A673 (cell line): ENCODE measurements at regions not wholly inside any gene's neighbourhood (a gene's known extent, or its start where the extent isn't known, plus 50 kb on each side); places are given as distances from the start of the nearest gene placed in this dataset.

Experiments
- BruUV-seq: library from RNA; stranded (reverse); fragments of 400-500 nt; replicated peaks from 2 replicates; lab custom pipeline; 2021; lab: Mats Ljungman, UMichigan
- CTCF ChIA-PET: fragments of 300-600 bp; sonication (Branson Sonifier 250); formaldehyde crosslinking; loops from one replicate; lab custom pipeline; 2022; ENCODE audit warnings: antibody characterized with exemption; lab: Charles Lee
- POLR2A ChIA-PET: fragments of 300-600 bp; sonication (Branson Sonifier 250); formaldehyde crosslinking; loops from one replicate; lab custom pipeline; 2022; ENCODE audit warnings: antibody characterized with exemption; ENCODE audit not compliant: low non-redundant PET; lab: Charles Lee
- DNase-seq: peaks from one replicate; pipeline ENCODE4 v3.0.0-alpha.2; 2015; ENCODE audit warnings: low spot score
- H3K27ac ChIP-seq: fragments of 200-600 bp; sonication (generic); 2 replicates; pipeline ENCODE4 v1.5.1; 2016; ENCODE audit warnings: mixed run types, low read depth, mild to moderate bottlenecking, mixed read lengths, antibody characterized with exemption, low read length; ENCODE audit not compliant: poor library complexity, severe bottlenecking
- H3K27me3 ChIP-seq: fragments of 200-600 bp; sonication (generic); replicated peaks from 2 replicates; pipeline ENCODE4 v1.6.1; 2017; ENCODE audit warnings: mixed run types, low read depth, mild to moderate bottlenecking, mixed read lengths, antibody characterized with exemption, low read length; ENCODE audit not compliant: insufficient read depth, poor library complexity
- H3K36me3 ChIP-seq: fragments of 200-600 bp; sonication (generic); 2 replicates; pipeline ENCODE4 v1.6.1; 2016; ENCODE audit warnings: mixed run types, mild to moderate bottlenecking, mixed read lengths, antibody characterized with exemption, low read length; ENCODE audit not compliant: insufficient read depth, poor library complexity, severe bottlenecking
- H3K4me1 ChIP-seq: fragments of 200-600 bp; sonication (generic); 2 replicates; pipeline ENCODE4 v1.6.1; 2017; ENCODE audit warnings: mixed run types, mild to moderate bottlenecking, mixed read lengths, antibody characterized with exemption, low read length; ENCODE audit not compliant: insufficient read depth, poor library complexity, severe bottlenecking
- H3K4me3 ChIP-seq: fragments of 200-600 bp; sonication (generic); 2 replicates; pipeline ENCODE4 v1.5.1; 2016; ENCODE audit warnings: low read depth, mixed run types, mild to moderate bottlenecking, mixed read lengths, low read length; ENCODE audit not compliant: poor library complexity, severe bottlenecking
- H3K9me3 ChIP-seq: fragments of 200-600 bp; sonication (generic); 2 replicates; pipeline ENCODE4 v1.6.1; 2016; ENCODE audit warnings: mixed run types, low read depth, mild to moderate bottlenecking, mixed read lengths, antibody characterized with exemption, low read length; ENCODE audit not compliant: poor library complexity, severe bottlenecking
- CTCF ChIP-seq: fragments of 300-800, 200-600 bp; sonication (generic); conservative IDR thresholded peaks from 2 replicates; pipeline ENCODE4 v1.5.1; 2017; ENCODE audit warnings: low read depth, mild to moderate bottlenecking, antibody characterized with exemption, low read length, moderate library complexity, mixed read lengths
- EZH2 ChIP-seq: fragments of 200-600 bp; sonication (generic); IDR thresholded peaks from 2 replicates; pipeline ENCODE4 v1.6.1; 2017; ENCODE audit warnings: borderline replicate concordance, low read depth, mild to moderate bottlenecking, mixed read lengths, antibody characterized with exemption, low read length; ENCODE audit not compliant: poor library complexity, severe bottlenecking
- intact Hi-C: fragments of 100-400 bp; cut with micrococcal nuclease; formaldehyde crosslinking; loops from one replicate; pipeline ENCODE4 v1.10.0; 2022; ENCODE audit not compliant: unreplicated experiment

- TF ChIP-seq CTCF: no peak
- TF ChIP-seq EZH2: no peak
- CTCF ChIA-PET: no interaction called here
- BruUV-seq: no TSS peak
- Histone ChIP-seq H3K4me3 (no peak overlapping the region), H3K36me3 (no peaks in the 10 kb centered on the region), H3K9me3 (no peaks in the 10 kb centered on the region), H3K4me1 (no peaks in the 10 kb centered on the region), H3K27ac (no peak overlapping the region), H3K27me3 (no peaks in the 10 kb centered on the region)
- intact Hi-C loops: no loop called here
- no peak for DNase-seq
- POLR2A ChIA-PET: no interaction called here
These were observed 76.6 kb upstream of the ADO start for GRCh38 chr10:62727934-62728333.

- CTCF ChIA-PET: no interaction called here
- no TSS peak for BruUV-seq
- Histone ChIP-seq H3K4me1 (no peaks in the 10 kb centered on the region), H3K9me3 (no peaks in the 10 kb centered on the region), H3K4me3 (no peak overlapping the region), H3K36me3 (no peaks in the 10 kb centered on the region), H3K27ac (no peak overlapping the region), H3K27me3 (no peaks in the 10 kb centered on the region)
- TF ChIP-seq EZH2 (no peak), CTCF (no peak)
- POLR2A ChIA-PET: no interaction called here
- intact Hi-C loops: no loop called here
- peak; percentile 26 for DNase-seq
These were observed 76.0 kb upstream of the ADO start for GRCh38 chr10:62728479-62728878.

GRCh38 chr10:62732841-62733653, 71.5 kb upstream of the ADO start:
- ChIA-PET CTCF (no interaction called here), POLR2A (no interaction called here)
- H3K27ac ChIP-seq: no peak overlapping the region
- H3K27me3 ChIP-seq: no peaks in the 10 kb centered on the region
- H3K36me3 ChIP-seq: no peaks in the 10 kb centered on the region
- no peaks in the 10 kb centered on the region for H3K4me1 ChIP-seq
- H3K4me3 ChIP-seq: no peak overlapping the region
- TF ChIP-seq CTCF: no peak
- no peak for TF ChIP-seq EZH2
- intact Hi-C loops: no loop called here
- no peak for DNase-seq
- H3K9me3 ChIP-seq: no peaks in the 10 kb centered on the region
- no TSS peak for BruUV-seq
